Activated T-helper 17 cell treated with anti-CD3 and anti-CD28 coated beads, Interleukin-2, amount 50 U/mL, for 72 hours (primary cell): ENCODE measurements at regions not wholly inside any gene's neighbourhood (a gene's known extent, or its start where the extent isn't known, plus 50 kb on each side); places are given as distances from the start of the nearest gene placed in this dataset.

ENCODE experiments used
- ATAC-seq: fragments of 150-1000 bp; cut with Tn5 transposase; replicated peaks from 2 replicates; pipeline ENCODE4 v1.10.0; 2021; ENCODE audit warnings: mild to moderate bottlenecking, moderate library complexity
- H3K27ac Mint-ChIP-seq: one replicate; pipeline ENCODE4 v1.8.0; 2022; ENCODE audit warnings: mixed read lengths
- H3K27me3 Mint-ChIP-seq: one replicate; pipeline ENCODE4 v1.8.0; 2022; ENCODE audit warnings: mixed read lengths
- H3K36me3 Mint-ChIP-seq: one replicate; pipeline ENCODE4 v1.8.0; 2022; ENCODE audit warnings: low read depth, mild to moderate bottlenecking, mixed read lengths
- H3K4me1 Mint-ChIP-seq: one replicate; pipeline ENCODE4 v1.8.0; 2022; ENCODE audit warnings: mixed read lengths
- H3K4me3 Mint-ChIP-seq: one replicate; pipeline ENCODE4 v1.8.0; 2022; ENCODE audit warnings: mild to moderate bottlenecking, mixed read lengths
- H3K9me3 Mint-ChIP-seq: one replicate; pipeline ENCODE4 v1.8.0; 2022; ENCODE audit warnings: mixed read lengths

DNA sequence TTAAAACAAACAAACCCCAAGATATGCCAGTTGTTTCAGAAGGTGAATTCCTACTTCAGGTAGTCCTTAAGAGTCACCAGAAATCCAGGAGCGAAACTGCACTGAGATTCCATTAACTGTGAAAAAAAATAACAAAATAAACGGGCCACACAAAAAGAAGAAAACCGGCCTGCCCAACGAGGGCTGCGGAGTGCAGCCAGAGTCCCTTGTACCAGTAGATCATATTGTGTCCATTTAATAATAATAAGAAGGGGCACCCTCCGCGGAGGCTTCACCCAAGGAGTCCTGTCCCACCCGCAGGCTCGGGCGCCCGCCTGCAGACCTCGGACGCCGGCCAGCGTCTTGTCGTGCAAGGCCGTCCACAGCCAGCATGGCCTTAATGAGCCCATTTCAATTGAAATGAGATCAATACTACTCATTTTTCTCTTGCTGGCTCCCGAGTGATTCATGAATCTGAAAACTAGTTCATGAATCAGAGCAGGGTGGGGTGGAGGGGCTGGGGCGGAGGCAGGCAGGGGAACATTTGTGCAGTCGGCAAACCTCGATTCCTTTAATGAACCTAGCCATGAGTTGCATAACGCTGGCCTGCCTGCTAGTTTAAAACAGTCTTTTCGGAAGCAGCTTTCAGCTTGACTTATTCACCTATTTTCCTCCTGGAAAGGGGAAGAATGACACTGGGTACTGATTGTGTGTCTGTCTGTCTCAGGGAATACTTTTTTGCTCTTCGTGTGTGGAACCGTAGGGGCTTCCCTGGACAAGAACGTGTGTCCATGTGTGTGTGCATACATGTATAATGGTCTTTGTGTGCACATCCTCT lies 113.1 kb upstream of the IRF2BP2 start:
- Mint-ChIP-seq H3K27me3 (no peaks in the 10 kb centered on the region), H3K4me3 (peak overlapping the region; percentile 83), H3K36me3 (peaks cover 7% of the 10 kb centered on the region), H3K9me3 (no peaks in the 10 kb centered on the region), H3K27ac (peak overlapping the region; percentile 97), H3K4me1 (peaks cover 29% of the 10 kb centered on the region)
- peak; percentile 71 for ATAC-seq

DNA sequence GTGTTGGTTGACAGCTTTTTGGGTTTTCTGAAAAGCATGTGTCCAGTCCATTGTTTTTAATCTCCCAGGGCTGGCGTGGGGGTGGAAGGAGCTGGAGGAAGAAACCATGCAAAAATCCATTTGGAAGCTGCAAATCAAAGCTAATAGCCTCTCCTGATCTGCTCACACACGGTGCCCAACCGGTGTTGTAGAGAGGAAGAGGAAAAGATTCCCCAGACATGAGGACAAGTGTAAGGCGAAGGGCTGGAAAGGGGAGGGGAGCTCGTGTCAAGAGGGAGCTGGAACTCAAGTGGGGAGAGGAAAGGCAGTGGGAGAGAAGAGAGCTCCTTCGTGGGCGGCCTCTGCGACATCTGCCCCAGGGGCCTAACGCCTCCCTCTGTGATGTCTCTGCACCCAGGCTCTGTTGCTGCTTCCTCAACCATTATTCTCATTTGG lies 112.3 kb upstream of the IRF2BP2 start:
- ATAC-seq, result no peak
- Mint-ChIP-seq H3K36me3 (peaks cover 7% of the 10 kb centered on the region), H3K4me1 (peaks cover 28% of the 10 kb centered on the region), H3K4me3 (peak overlapping the region; percentile 83), H3K9me3 (no peaks in the 10 kb centered on the region), H3K27ac (peak overlapping the region; percentile 97), H3K27me3 (no peaks in the 10 kb centered on the region)

DNA sequence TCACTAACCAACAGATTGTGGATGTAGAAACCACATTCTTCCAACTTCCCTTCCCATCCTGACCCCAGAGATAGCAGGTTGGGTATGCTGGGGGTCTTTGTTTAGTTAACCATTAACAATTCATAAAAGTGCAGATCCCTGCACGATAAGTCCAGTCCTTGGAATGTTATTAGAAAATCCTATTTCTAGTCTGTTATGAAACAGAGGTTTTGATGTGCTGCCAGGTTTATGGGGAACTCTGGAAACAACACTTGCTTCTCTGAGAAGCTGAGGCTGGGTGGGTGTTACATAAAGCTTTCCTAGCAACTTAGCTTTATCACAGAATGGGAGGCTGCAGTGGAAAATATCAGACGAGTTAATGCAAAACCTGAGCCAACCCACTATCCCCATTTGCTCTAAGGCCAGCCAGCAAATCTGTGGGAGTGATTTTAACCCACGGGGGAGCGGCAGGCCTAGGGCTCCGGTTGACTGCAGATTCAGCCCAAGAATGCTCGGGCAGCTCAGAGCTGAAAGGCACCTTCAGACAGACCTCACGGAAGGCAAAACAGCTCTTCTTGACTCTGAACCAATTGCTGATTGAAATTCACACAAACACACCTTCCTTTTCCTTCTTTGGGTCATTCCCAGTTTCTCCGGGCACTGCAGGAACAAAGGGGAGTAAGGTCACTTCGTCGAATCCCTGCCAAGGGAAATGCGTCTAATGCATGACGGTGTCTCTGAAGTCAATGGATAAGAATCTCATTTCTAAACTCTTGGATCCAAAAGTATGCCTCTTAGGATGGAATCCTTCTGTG lies 111.7 kb upstream of the IRF2BP2 start:
- H3K9me3 Mint-ChIP-seq, result no peaks in the 10 kb centered on the region
- H3K4me1 Mint-ChIP-seq, result peaks cover 23% of the 10 kb centered on the region
- peaks cover 7% of the 10 kb centered on the region for H3K36me3 Mint-ChIP-seq
- no peaks in the 10 kb centered on the region for H3K27me3 Mint-ChIP-seq
- no peak for ATAC-seq
- H3K4me3 Mint-ChIP-seq, result peak overlapping the region; percentile 83
- peak overlapping the region; percentile 97 for H3K27ac Mint-ChIP-seq

DNA sequence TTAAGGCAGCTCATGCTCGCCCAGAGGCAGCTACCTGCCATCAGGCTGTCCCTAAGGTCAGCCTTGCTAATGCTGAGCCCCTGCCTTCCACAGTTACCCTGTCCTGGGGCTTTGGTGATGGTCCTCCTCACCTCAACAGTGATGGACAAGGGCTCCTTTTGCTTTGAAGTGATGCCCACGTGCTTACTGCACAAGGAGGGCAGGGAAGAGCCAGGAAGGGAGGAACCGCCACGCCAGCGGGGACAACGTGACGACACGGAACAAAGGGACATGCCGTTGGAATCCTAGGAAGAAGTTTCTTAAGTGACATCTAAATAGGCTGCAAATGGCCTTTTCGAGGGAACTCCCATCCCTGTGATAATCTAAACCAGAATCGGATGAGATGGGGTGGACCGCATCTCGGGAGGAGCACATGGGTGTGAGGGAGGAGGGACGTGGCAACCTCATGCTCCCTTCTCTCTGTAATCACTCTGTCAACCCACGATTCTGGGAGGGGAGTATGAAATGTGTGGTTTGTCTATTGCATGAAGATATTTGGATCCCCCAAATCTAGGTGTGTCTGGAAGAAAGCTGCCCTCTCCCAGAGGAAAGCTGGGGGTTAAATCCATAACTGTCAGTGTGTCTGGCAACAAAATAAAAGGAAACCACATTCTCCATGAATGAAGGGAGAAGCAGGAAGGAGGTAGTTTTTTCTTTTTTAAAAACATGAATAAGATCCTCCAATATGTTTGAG lies 110.9 kb upstream of the IRF2BP2 start:
- Mint-ChIP-seq H3K27ac (no peak overlapping the region), H3K36me3 (peaks cover 7% of the 10 kb centered on the region), H3K27me3 (no peaks in the 10 kb centered on the region), H3K4me1 (peaks cover 23% of the 10 kb centered on the region), H3K9me3 (no peaks in the 10 kb centered on the region), H3K4me3 (no peak overlapping the region)
- no peak for ATAC-seq

DNA sequence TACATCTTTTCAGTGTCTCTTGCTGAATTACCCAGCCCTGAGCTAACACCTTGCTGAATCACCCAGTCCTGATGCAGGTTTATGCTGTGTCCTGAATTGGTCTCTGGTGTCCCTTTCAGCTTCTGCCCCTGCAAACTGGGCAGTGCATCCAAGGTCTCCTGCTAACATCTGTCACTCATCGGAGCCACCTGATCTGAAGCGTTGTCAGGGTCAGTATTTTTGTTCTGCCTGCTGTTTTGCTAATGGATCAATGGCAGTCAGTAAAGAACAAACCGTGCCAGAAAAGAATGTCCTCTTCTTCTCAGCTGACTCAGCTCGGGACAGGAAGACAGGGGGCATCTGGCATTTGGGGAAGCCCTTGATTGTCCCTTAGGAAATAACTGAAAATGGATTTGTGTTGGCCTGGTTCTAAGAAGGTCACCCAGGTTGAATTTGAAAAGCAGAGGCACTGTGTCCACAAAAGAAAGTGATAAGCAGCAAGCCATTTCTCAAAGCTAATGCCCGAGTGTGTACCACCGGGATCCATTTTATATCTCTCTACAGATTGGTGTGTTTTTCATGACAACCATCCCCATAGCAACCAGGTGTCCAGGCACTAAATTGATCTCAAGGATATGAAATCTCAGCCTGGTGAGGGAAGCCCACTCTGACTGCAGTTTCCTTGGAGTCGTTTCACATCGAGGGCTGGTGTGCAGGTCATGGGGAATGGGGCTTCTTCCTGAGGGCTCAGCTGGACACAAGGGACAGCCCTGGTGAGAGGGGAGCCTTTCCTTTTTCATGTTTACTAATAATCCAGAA lies 109.7 kb upstream of the IRF2BP2 start:
- Mint-ChIP-seq H3K9me3 (no peaks in the 10 kb centered on the region), H3K4me3 (no peak overlapping the region), H3K4me1 (peaks cover 17% of the 10 kb centered on the region), H3K36me3 (peaks cover 7% of the 10 kb centered on the region), H3K27ac (no peak overlapping the region), H3K27me3 (no peaks in the 10 kb centered on the region)
- ATAC-seq, result no peak

DNA sequence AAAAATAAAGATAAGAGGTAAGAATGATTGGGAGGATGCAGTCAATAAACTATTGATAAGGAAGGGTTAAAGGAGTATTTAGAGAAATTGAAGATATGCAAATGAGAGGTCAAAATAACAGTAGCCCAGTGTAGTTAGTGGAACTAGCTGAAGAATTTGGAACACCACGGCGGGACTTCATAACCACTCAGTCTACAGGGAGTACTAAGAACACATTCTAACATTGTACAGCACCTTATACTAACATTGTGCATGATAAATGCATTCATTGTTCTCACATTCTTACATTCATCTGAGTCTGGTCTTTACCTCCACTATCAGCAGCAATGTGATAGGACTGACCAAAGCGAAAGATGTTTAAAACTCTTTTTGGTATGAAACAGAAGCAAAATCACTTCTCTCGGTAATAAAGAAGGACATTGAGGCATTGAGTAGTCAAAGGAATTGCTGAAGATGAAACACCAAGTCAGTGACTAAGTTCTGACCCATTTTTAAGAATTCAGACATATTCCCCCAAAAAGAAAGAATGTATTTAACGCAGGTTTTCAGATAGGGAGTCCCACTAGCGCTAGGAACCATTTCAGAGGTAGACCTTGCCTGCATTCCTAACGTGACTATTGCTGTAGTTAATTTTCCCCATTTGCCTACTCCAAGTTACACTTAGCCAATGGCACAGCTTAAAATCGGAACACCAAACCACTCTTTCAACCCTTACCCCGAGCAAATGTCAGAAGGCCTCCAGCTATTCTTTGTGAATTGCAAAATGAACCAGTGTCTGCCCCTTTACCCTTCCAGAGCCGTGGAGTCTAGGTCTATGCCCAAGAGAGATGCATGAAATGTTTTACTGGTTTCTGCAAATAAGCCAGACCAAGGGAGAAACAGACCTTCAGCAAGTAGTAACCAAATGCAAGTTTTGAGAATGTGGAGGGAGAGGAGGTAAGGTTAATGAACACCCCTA lies 108.8 kb upstream of the IRF2BP2 start:
- Mint-ChIP-seq H3K9me3 (no peaks in the 10 kb centered on the region), H3K36me3 (peaks cover 2% of the 10 kb centered on the region), H3K4me1 (peaks cover 16% of the 10 kb centered on the region), H3K27ac (no peak overlapping the region), H3K4me3 (no peak overlapping the region), H3K27me3 (no peaks in the 10 kb centered on the region)
- ATAC-seq, result no peak

DNA sequence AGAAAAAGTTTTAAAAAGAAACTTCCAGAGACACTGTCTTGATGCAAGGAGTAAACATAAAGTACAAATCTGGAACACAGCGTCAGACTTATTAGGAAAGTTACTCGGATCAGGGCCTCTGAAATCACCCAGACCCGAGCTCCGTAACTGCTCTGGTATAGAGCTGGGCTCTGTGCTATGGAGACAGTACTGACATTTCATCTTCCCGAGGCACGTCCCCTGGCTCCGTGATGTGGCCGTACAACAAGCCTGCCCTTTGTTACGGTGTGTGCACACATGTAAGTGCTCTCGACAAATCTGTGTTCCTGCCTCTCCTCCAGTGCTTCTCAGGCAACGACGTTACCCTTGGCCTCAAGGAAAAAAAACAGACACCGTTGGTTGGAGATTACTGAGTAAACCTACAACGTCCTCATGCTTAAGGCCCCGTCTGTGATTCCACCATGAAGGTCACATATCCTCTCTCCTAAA lies 107.0 kb upstream of the IRF2BP2 start:
- Mint-ChIP-seq H3K4me3 (no peak overlapping the region), H3K27me3 (no peaks in the 10 kb centered on the region), H3K4me1 (no peaks in the 10 kb centered on the region), H3K36me3 (no peaks in the 10 kb centered on the region), H3K9me3 (no peaks in the 10 kb centered on the region), H3K27ac (no peak overlapping the region)
- ATAC-seq, result no peak

DNA sequence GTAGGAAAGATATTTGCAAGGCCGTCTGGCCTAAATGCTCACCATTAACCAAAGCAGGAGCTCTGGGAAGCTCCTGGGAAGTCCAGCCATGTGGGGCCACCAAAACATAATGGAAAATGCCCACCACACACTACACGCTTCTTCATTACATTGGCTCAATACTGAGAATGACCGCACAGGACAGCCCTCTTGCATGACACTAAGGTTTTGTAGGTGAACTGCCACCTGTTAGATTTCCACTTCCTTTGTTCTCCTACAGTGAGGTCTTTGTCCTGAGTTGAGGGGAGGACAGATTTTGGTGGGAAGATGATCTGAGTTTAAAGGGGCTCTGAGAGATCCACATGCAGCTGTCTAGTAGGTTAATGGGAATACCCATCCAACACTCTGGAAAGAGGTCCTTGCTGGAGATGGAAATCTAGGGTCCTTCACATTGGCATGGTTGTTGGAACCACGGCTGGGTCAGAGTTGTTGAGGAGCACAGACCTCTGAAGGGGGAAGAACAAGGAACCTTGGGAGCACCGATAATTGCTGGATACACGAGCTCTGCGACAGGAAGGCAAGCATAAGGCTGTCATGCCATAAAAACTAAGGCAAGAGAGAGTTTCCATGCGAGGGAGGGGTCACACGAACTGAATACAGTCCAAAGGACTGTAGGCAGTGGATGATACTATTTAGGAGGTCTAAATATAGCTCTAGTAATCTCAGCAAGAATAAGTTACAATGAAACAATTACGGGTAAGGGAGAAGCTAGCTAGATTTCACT lies 105.5 kb upstream of the IRF2BP2 start:
- Mint-ChIP-seq H3K4me1 (no peaks in the 10 kb centered on the region), H3K27ac (no peak overlapping the region), H3K9me3 (no peaks in the 10 kb centered on the region), H3K36me3 (no peaks in the 10 kb centered on the region), H3K4me3 (no peak overlapping the region), H3K27me3 (no peaks in the 10 kb centered on the region)
- ATAC-seq, result no peak

DNA sequence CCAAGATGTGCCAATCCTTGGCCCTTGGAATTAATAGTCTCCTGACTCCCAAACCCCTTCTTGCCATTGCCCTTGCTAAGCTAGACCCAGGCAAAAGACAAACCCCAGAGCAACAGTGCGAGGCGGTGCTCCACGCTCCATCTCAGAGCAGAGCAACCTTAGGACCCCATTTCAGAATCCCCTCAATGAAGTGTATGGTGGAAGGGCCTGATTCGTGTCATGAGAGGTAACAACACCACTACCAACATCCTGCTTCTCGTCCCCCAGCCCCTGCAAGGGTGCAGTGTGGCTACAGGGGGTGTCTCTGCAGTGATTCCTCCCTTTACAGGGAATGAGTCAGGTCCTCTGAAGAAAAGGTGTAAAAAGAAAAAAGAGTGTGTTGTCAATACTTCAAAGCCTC lies 103.9 kb upstream of the IRF2BP2 start:
- no peaks in the 10 kb centered on the region for H3K9me3 Mint-ChIP-seq
- no peaks in the 10 kb centered on the region for H3K4me1 Mint-ChIP-seq
- no peak for ATAC-seq
- H3K4me3 Mint-ChIP-seq, result no peak overlapping the region
- no peak overlapping the region for H3K27ac Mint-ChIP-seq
- no peaks in the 10 kb centered on the region for H3K36me3 Mint-ChIP-seq
- H3K27me3 Mint-ChIP-seq, result no peaks in the 10 kb centered on the region

DNA sequence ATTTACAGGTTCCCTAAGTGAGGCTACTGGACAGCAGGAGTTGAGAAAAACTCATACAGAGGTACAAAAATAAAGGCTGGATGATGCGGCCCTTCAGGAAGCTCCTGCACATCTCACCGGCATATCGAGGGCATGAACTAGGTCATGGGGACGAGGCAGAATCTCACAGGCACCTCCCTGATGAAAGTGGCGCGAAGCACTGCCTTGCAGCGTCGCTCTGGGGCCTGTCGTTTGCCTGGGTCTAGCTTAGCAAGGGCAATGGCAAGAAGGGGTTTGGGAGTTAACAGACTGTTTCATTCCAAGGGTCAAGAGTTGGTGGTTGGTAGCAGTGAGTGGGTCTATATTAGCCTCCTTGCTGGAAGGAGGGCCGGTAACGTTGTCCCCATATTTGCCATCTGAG lies 103.5 kb upstream of the IRF2BP2 start:
- ATAC-seq, result no peak
- Mint-ChIP-seq H3K4me1 (no peaks in the 10 kb centered on the region), H3K9me3 (no peaks in the 10 kb centered on the region), H3K27ac (no peak overlapping the region), H3K4me3 (no peak overlapping the region), H3K27me3 (no peaks in the 10 kb centered on the region), H3K36me3 (no peaks in the 10 kb centered on the region)

DNA sequence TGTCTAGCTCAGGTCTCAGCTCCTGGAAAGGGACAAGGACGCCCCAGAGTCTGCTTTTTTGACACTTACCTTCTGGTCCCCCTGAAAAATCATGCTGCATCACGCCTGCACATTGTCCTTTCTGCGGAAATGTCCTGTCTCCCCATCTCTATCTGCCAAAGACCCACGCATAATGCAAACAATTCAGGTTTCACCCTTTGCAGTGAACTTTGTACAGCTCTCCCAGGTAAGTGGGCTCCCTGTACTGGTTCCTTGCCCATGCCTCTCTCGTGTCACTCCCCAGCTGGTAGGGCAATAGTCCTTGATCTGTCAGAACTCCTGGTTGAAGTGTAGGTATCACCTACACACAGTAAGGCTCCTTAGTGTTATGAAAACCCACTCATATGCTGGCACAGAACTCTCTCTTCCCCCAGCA lies 102.9 kb upstream of the IRF2BP2 start:
- Mint-ChIP-seq H3K36me3 (no peaks in the 10 kb centered on the region), H3K27me3 (no peaks in the 10 kb centered on the region), H3K4me3 (no peak overlapping the region), H3K27ac (no peak overlapping the region), H3K9me3 (no peaks in the 10 kb centered on the region), H3K4me1 (no peaks in the 10 kb centered on the region)
- ATAC-seq, result no peak

DNA sequence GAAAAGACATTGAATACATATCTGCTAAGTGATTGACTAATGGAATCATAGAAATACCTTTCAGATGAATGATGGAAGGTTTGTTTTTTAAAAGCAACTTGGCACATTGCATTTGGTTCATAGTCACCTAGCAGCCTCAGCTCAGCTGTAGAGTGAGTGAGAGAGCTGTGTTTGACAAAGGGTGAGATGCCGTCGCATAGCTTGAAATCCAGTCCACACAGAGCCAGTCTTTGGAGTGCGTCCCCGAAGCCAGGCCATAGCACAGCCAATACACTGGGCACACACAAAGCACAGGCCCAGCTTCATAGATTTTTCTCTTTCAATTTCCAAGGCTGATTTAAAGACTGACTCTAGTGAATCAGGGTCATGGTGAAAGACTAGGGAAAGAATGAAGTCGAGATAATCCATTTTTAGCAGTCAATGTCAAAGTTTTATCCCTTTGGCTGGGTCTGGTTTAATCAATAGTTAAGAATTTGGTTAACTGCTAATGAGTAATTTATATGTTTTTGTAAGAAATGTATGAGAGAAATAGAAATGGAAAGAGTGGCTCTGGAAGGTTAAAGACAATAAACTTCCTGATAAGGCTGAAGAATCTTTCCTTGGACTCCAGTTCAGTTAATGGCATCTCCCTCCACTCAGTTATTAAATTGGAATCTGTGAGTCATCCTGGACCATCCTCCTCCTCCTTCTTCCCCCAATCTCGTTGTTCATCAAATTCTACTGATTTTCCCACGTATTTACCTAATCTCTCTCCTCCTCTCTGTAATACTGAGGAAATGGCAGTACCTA lies 101.2 kb upstream of the IRF2BP2 start:
- Mint-ChIP-seq H3K36me3 (no peaks in the 10 kb centered on the region), H3K4me3 (no peak overlapping the region), H3K9me3 (no peaks in the 10 kb centered on the region), H3K4me1 (no peaks in the 10 kb centered on the region), H3K27ac (peak overlapping the region; percentile 10), H3K27me3 (no peaks in the 10 kb centered on the region)
- no peak for ATAC-seq
